A673 (cell line): ENCODE measurements at regions not wholly inside any gene's neighbourhood (a gene's known extent, or its start where the extent isn't known, plus 50 kb on each side); places are given as distances from the start of the nearest gene placed in this dataset.

Source experiments
- BruUV-seq: library from RNA; stranded (reverse); fragments of 400-500 nt; replicated peaks from 2 replicates; lab custom pipeline; 2021; lab: Mats Ljungman, UMichigan
- CTCF ChIA-PET: fragments of 300-600 bp; sonication (Branson Sonifier 250); formaldehyde crosslinking; loops from one replicate; lab custom pipeline; 2022; ENCODE audit warnings: antibody characterized with exemption; lab: Charles Lee
- POLR2A ChIA-PET: fragments of 300-600 bp; sonication (Branson Sonifier 250); formaldehyde crosslinking; loops from one replicate; lab custom pipeline; 2022; ENCODE audit warnings: antibody characterized with exemption; ENCODE audit not compliant: low non-redundant PET; lab: Charles Lee
- DNase-seq: peaks from one replicate; pipeline ENCODE4 v3.0.0-alpha.2; 2015; ENCODE audit warnings: low spot score
- H3K27ac ChIP-seq: fragments of 200-600 bp; sonication (generic); 2 replicates; pipeline ENCODE4 v1.5.1; 2016; ENCODE audit warnings: mixed run types, low read depth, mild to moderate bottlenecking, mixed read lengths, antibody characterized with exemption, low read length; ENCODE audit not compliant: poor library complexity, severe bottlenecking
- H3K27me3 ChIP-seq: fragments of 200-600 bp; sonication (generic); replicated peaks from 2 replicates; pipeline ENCODE4 v1.6.1; 2017; ENCODE audit warnings: mixed run types, low read depth, mild to moderate bottlenecking, mixed read lengths, antibody characterized with exemption, low read length; ENCODE audit not compliant: insufficient read depth, poor library complexity
- H3K36me3 ChIP-seq: fragments of 200-600 bp; sonication (generic); 2 replicates; pipeline ENCODE4 v1.6.1; 2016; ENCODE audit warnings: mixed run types, mild to moderate bottlenecking, mixed read lengths, antibody characterized with exemption, low read length; ENCODE audit not compliant: insufficient read depth, poor library complexity, severe bottlenecking
- H3K4me1 ChIP-seq: fragments of 200-600 bp; sonication (generic); 2 replicates; pipeline ENCODE4 v1.6.1; 2017; ENCODE audit warnings: mixed run types, mild to moderate bottlenecking, mixed read lengths, antibody characterized with exemption, low read length; ENCODE audit not compliant: insufficient read depth, poor library complexity, severe bottlenecking
- H3K4me3 ChIP-seq: fragments of 200-600 bp; sonication (generic); 2 replicates; pipeline ENCODE4 v1.5.1; 2016; ENCODE audit warnings: low read depth, mixed run types, mild to moderate bottlenecking, mixed read lengths, low read length; ENCODE audit not compliant: poor library complexity, severe bottlenecking
- H3K9me3 ChIP-seq: fragments of 200-600 bp; sonication (generic); 2 replicates; pipeline ENCODE4 v1.6.1; 2016; ENCODE audit warnings: mixed run types, low read depth, mild to moderate bottlenecking, mixed read lengths, antibody characterized with exemption, low read length; ENCODE audit not compliant: poor library complexity, severe bottlenecking
- CTCF ChIP-seq: fragments of 300-800, 200-600 bp; sonication (generic); conservative IDR thresholded peaks from 2 replicates; pipeline ENCODE4 v1.5.1; 2017; ENCODE audit warnings: low read depth, mild to moderate bottlenecking, antibody characterized with exemption, low read length, moderate library complexity, mixed read lengths
- EZH2 ChIP-seq: fragments of 200-600 bp; sonication (generic); IDR thresholded peaks from 2 replicates; pipeline ENCODE4 v1.6.1; 2017; ENCODE audit warnings: borderline replicate concordance, low read depth, mild to moderate bottlenecking, mixed read lengths, antibody characterized with exemption, low read length; ENCODE audit not compliant: poor library complexity, severe bottlenecking
- intact Hi-C: fragments of 100-400 bp; cut with micrococcal nuclease; formaldehyde crosslinking; loops from one replicate; pipeline ENCODE4 v1.10.0; 2022; ENCODE audit not compliant: unreplicated experiment

GRCh38 chr11:81129618-81130017 is 1604.0 kb downstream of the FAM181B start:
- Histone ChIP-seq H3K4me1 (no peaks in the 10 kb centered on the region), H3K27ac (no peak overlapping the region), H3K4me3 (no peak overlapping the region), H3K9me3 (no peaks in the 10 kb centered on the region), H3K27me3 (no peaks in the 10 kb centered on the region), H3K36me3 (no peaks in the 10 kb centered on the region)
- no TSS peak for BruUV-seq
- no peak for DNase-seq
- intact Hi-C loops = no loop called here
- ChIA-PET CTCF (no interaction called here), POLR2A (no interaction called here)
- TF ChIP-seq EZH2 = no peak
- TF ChIP-seq CTCF = no peak

- no peak overlapping the region for H3K27ac ChIP-seq
- no peak for TF ChIP-seq CTCF
- TF ChIP-seq EZH2 = no peak
- H3K4me3 ChIP-seq = no peak overlapping the region
- no peaks in the 10 kb centered on the region for H3K27me3 ChIP-seq
- BruUV-seq = no TSS peak
- POLR2A ChIA-PET = no interaction called here
- H3K9me3 ChIP-seq = no peaks in the 10 kb centered on the region
- no peaks in the 10 kb centered on the region for H3K4me1 ChIP-seq
- DNase-seq = no peak
- CTCF ChIA-PET = no interaction called here
- H3K36me3 ChIP-seq = no peaks in the 10 kb centered on the region
- intact Hi-C loops = no loop called here
Observed at GRCh38 chr11:81112718-81113117, 1620.9 kb downstream of the FAM181B start.

GRCh38 chr11:81104051-81104450 is 1629.6 kb downstream of the FAM181B start:
- Histone ChIP-seq H3K9me3 (no peaks in the 10 kb centered on the region), H3K36me3 (no peaks in the 10 kb centered on the region), H3K4me3 (no peak overlapping the region), H3K27me3 (no peaks in the 10 kb centered on the region), H3K27ac (no peak overlapping the region), H3K4me1 (no peaks in the 10 kb centered on the region)
- no peak for DNase-seq
- no TSS peak for BruUV-seq
- TF ChIP-seq EZH2 = no peak
- no peak for TF ChIP-seq CTCF
- intact Hi-C loops = no loop called here
- POLR2A ChIA-PET = no interaction called here
- CTCF ChIA-PET = no interaction called here
